HUES64 (cell line): ENCODE measurements at regions not wholly inside any gene's neighbourhood (a gene's known extent, or its start where the extent isn't known, plus 50 kb on each side); places are given as distances from the start of the nearest gene placed in this dataset.
"Not testable (repeated sequence)": the region's sequence is repeated elsewhere in the genome, so short reads cannot be mapped to it uniquely, and the experiment has no call there.

Experiments
- H3K27ac ChIP-seq: 2 replicates; pipeline ENCODE4 v1.7.0; 2013; ENCODE audit warnings: low read depth, low read length, inconsistent platforms
- H3K27me3 ChIP-seq: 2 replicates; pipeline ENCODE4 v1.6.1; 2013; ENCODE audit warnings: mild to moderate bottlenecking, low read length; ENCODE audit not compliant: insufficient read depth
- H3K36me3 ChIP-seq: 2 replicates; pipeline ENCODE4 v1.6.1; 2013; ENCODE audit warnings: mild to moderate bottlenecking, low read length; ENCODE audit not compliant: insufficient read depth
- H3K4me1 ChIP-seq: 2 replicates; pipeline ENCODE4 v1.6.1; 2013; ENCODE audit warnings: mild to moderate bottlenecking, low read length, moderate library complexity; ENCODE audit not compliant: insufficient read depth
- H3K4me3 ChIP-seq: 2 replicates; pipeline ENCODE4 v1.5.1; 2013; ENCODE audit warnings: mild to moderate bottlenecking, low read length, moderate library complexity
- H3K9ac ChIP-seq: 2 replicates; pipeline ENCODE4 v1.6.1; 2013; ENCODE audit warnings: mild to moderate bottlenecking, low read depth, low read length
- H3K9me3 ChIP-seq: 2 replicates; pipeline ENCODE4 v1.6.1; 2013; ENCODE audit warnings: low read depth, low read length; ENCODE audit not compliant: insufficient read depth
- WGBS: fragments of 150-250, 120-280 bp; methylation state at CpG from one replicate; pipeline ENCODE4 v1.1.7; 2013; ENCODE audit warnings: missing lambda C conversion rate; 5-methylcytosine and 5-hydroxymethylcytosine counted together

- WGBS, result 100% methylated on average over 1 of the region's 2 CpGs
Measured at GRCh38 chr4:79199743-79200142, 126.1 kb downstream of the NAA11 start.

GRCh38 chr4:79198951-79199587 is 126.8 kb downstream of the NAA11 start:
- Histone ChIP-seq H3K9ac (no peak overlapping the region), H3K9me3 (no peaks in the 10 kb centered on the region), H3K27ac (no peak overlapping the region), H3K4me1 (no peaks in the 10 kb centered on the region; the same call in 1 of the 2 replicates), H3K36me3 (no peaks in the 10 kb centered on the region), H3K4me3 (no peak overlapping the region), H3K27me3 (no peaks in the 10 kb centered on the region)
- WGBS, result 96% methylated on average over 5 of the region's 5 CpGs

More at GRCh38 chr4:79199743-79200142, 126.1 kb downstream of the NAA11 start:
- Histone ChIP-seq H3K9ac (no peak overlapping the region), H3K27ac (no peak overlapping the region), H3K9me3 (no peaks in the 10 kb centered on the region), H3K36me3 (no peaks in the 10 kb centered on the region), H3K4me1 (no peaks in the 10 kb centered on the region; the same call in 1 of the 2 replicates), H3K27me3 (no peaks in the 10 kb centered on the region), H3K4me3 (no peak overlapping the region)

- no peaks in the 10 kb centered on the region; the same call in 1 of the 2 replicates for H3K4me1 ChIP-seq
- WGBS, result 93% methylated on average over 2 of the region's 3 CpGs
- H3K27me3 ChIP-seq, result no peaks in the 10 kb centered on the region
- no peaks in the 10 kb centered on the region for H3K9me3 ChIP-seq
- no peak overlapping the region for H3K27ac ChIP-seq
- H3K36me3 ChIP-seq, result no peaks in the 10 kb centered on the region
- no peak overlapping the region for H3K4me3 ChIP-seq
- no peak overlapping the region for H3K9ac ChIP-seq
Measured at GRCh38 chr4:79197275-79198009, 128.4 kb downstream of the NAA11 start.

GRCh38 chr4:79191292-79191691 is 134.6 kb downstream of the NAA11 start:
- not testable (repeated sequence) for H3K9ac ChIP-seq, H3K36me3 ChIP-seq, H3K9me3 ChIP-seq, H3K4me1 ChIP-seq, H3K27ac ChIP-seq, H3K27me3 ChIP-seq, H3K4me3 ChIP-seq
- 100% methylated on average over 1 of the region's 1 CpG for WGBS

GRCh38 chr4:79185526-79186045 is 140.3 kb downstream of the NAA11 start:
- no peak overlapping the region for H3K9ac ChIP-seq
- WGBS, result 96% methylated on average over 2 of the region's 3 CpGs
- peaks cover 5% of the 10 kb centered on the region; the same call in 1 of the 2 replicates for H3K4me1 ChIP-seq
- no peaks in the 10 kb centered on the region for H3K27me3 ChIP-seq
- H3K9me3 ChIP-seq, result no peaks in the 10 kb centered on the region
- no peak overlapping the region for H3K27ac ChIP-seq
- H3K36me3 ChIP-seq, result no peaks in the 10 kb centered on the region
- H3K4me3 ChIP-seq, result no peak overlapping the region

GRCh38 chr4:79184476-79184875 is 141.4 kb downstream of the NAA11 start:
- Histone ChIP-seq H3K4me1 (peaks cover 5% of the 10 kb centered on the region; the same call in 1 of the 2 replicates), H3K9ac (no peak overlapping the region), H3K27me3 (no peaks in the 10 kb centered on the region), H3K27ac (no peak overlapping the region), H3K9me3 (no peaks in the 10 kb centered on the region), H3K4me3 (no peak overlapping the region), H3K36me3 (no peaks in the 10 kb centered on the region)
- 68% methylated on average over 1 of the region's 4 CpGs for WGBS

GRCh38 chr4:79182209-79182608 is 143.7 kb downstream of the NAA11 start:
- Histone ChIP-seq H3K4me1 (peaks cover 5% of the 10 kb centered on the region; the same call in 1 of the 2 replicates), H3K27ac (no peak overlapping the region), H3K9me3 (no peaks in the 10 kb centered on the region), H3K4me3 (no peak overlapping the region), H3K27me3 (no peaks in the 10 kb centered on the region), H3K36me3 (no peaks in the 10 kb centered on the region), H3K9ac (no peak overlapping the region)
- 81% methylated on average over 2 of the region's 3 CpGs for WGBS

- Histone ChIP-seq H3K9ac (no peak overlapping the region), H3K4me1 (peaks cover 5% of the 10 kb centered on the region; the same call in 1 of the 2 replicates), H3K9me3 (no peaks in the 10 kb centered on the region), H3K4me3 (no peak overlapping the region), H3K27me3 (no peaks in the 10 kb centered on the region), H3K27ac (no peak overlapping the region), H3K36me3 (no peaks in the 10 kb centered on the region)
- 96% methylated on average over 7 of the region's 7 CpGs for WGBS
Measured at GRCh38 chr4:79181190-79181589, 144.7 kb downstream of the NAA11 start.

- Histone ChIP-seq H3K27me3 (no peaks in the 10 kb centered on the region), H3K36me3 (no peaks in the 10 kb centered on the region), H3K9ac (no peak overlapping the region), H3K4me1 (no peaks in the 10 kb centered on the region), H3K9me3 (no peaks in the 10 kb centered on the region), H3K27ac (no peak overlapping the region), H3K4me3 (no peak overlapping the region)
Measured at GRCh38 chr4:79178760-79179159, 147.1 kb downstream of the NAA11 start.

GRCh38 chr4:79177388-79177787 is 148.5 kb downstream of the NAA11 start:
- H3K27ac ChIP-seq, result no peak overlapping the region
- H3K27me3 ChIP-seq, result no peaks in the 10 kb centered on the region
- no peak overlapping the region for H3K9ac ChIP-seq
- no peaks in the 10 kb centered on the region for H3K36me3 ChIP-seq
- no peaks in the 10 kb centered on the region for H3K9me3 ChIP-seq
- H3K4me1 ChIP-seq, result no peaks in the 10 kb centered on the region
- H3K4me3 ChIP-seq, result no peak overlapping the region

- Histone ChIP-seq H3K27me3 (no peaks in the 10 kb centered on the region), H3K27ac (no peak overlapping the region), H3K9me3 (no peaks in the 10 kb centered on the region), H3K9ac (no peak overlapping the region), H3K4me1 (no peaks in the 10 kb centered on the region), H3K4me3 (no peak overlapping the region), H3K36me3 (no peaks in the 10 kb centered on the region)
- 94% methylated on average over 4 of the region's 4 CpGs for WGBS
Measured at GRCh38 chr4:79176351-79176750, 149.5 kb downstream of the NAA11 start.
